Heart left ventricle (tissue), 13 donors: ENCODE measurements at regions not wholly inside any gene's neighbourhood (a gene's known extent, or its start where the extent isn't known, plus 50 kb on each side); places are given as distances from the start of the nearest gene placed in this dataset.
"Not testable (repeated sequence)": the region's sequence is repeated elsewhere in the genome, so short reads cannot be mapped to it uniquely, and the experiment has no call there.

Experiments used
- POLR2A ChIP-seq, 2 donors: fragments of 450-650 bp; IDR thresholded peaks; one replicate each; pipeline ENCODE4 v1.6.1; 2017; ENCODE audit warnings: antibody characterized with exemption in 2 of 2, mild to moderate bottlenecking in 2 of 2, moderate library complexity in 2 of 2
- TF ChIP-seq, protein P1 (sequence below), 12 donors: fragments of 200-600 bp; sonication (generic) in 4 of 12; IDR thresholded peaks; one replicate each; pipeline versions ENCODE4 v1.5.0 to v1.8.0; 2018 to 2022; ENCODE audit warnings: antibody characterized with exemption in 12 of 12, mild to moderate bottlenecking in 5 of 12
- donor health status: ischemic (EF 13 %, LVEDD 7.1; RV severe dilation, severe dysfunction).
- donor health status: DM: no; HTN: yes; CAD: no.
- donor health status: DM: no; HTN: no; CAD: no.
- donor health status: ischemic (EF 25% LVEDD 6.9; RV normal size, moderate dysfunction).
- donor health status: ischemic (EF 25% LVEDD 5.7; RV mildly dilated, moderate dysfunction).
- donor health status: ischemic (EF 35%, LVEDD 5.7; RV mildly dilated, moderate dysfunction).
- donor health status: nonischemic (EF 11% LVEDD 7.7; RV severe dilation, severe dysfunction).
- donor health status: DM: yes; HTN: yes; CAD: no.
- donor health status: PGD.
- donor health status: ischemic (EF 29% LVEDD 5.4; RV normal size, mild dysfunction).
- donor health status: nonischemic (EF 23%, LVEDD 6.1; RV moderate dilation, normal function).

DNA sequence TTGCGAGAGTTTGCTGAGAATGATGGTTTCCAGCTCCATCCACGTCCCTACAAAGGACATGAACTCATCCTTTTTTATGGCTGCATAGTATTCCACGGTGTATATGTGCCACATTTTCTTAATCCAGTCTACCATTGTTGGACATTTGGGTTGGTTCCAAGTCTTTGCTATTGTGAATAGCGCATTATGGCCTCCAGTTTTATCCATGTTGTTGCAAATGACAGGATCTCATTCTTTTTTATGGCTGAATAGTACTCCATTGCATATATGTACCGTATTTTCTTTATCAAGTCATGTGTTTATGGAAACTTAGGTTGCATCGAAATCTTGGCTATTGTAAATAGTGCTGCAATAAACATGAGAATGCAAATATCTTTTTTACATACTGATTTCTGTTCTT, 266.1 kb upstream of the STXBP6 start:
- TF ChIP-seq, protein P1, sequence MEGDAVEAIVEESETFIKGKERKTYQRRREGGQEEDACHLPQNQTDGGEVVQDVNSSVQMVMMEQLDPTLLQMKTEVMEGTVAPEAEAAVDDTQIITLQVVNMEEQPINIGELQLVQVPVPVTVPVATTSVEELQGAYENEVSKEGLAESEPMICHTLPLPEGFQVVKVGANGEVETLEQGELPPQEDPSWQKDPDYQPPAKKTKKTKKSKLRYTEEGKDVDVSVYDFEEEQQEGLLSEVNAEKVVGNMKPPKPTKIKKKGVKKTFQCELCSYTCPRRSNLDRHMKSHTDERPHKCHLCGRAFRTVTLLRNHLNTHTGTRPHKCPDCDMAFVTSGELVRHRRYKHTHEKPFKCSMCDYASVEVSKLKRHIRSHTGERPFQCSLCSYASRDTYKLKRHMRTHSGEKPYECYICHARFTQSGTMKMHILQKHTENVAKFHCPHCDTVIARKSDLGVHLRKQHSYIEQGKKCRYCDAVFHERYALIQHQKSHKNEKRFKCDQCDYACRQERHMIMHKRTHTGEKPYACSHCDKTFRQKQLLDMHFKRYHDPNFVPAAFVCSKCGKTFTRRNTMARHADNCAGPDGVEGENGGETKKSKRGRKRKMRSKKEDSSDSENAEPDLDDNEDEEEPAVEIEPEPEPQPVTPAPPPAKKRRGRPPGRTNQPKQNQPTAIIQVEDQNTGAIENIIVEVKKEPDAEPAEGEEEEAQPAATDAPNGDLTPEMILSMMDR (IDR thresholded peaks at IDR 0.05): not testable (repeated sequence)
- not testable (repeated sequence) for TF ChIP-seq POLR2A (IDR thresholded peaks at IDR 0.05)
